ENCODE measurements at regions not wholly inside any gene's neighbourhood (a gene's known extent, or its start where the extent isn't known, plus 50 kb on each side); places are given as distances from the start of the nearest gene placed in this dataset.
"Not testable (repeated sequence)": the region's sequence is repeated elsewhere in the genome, so short reads cannot be mapped to it uniquely, and the experiment has no call there.

DNA sequence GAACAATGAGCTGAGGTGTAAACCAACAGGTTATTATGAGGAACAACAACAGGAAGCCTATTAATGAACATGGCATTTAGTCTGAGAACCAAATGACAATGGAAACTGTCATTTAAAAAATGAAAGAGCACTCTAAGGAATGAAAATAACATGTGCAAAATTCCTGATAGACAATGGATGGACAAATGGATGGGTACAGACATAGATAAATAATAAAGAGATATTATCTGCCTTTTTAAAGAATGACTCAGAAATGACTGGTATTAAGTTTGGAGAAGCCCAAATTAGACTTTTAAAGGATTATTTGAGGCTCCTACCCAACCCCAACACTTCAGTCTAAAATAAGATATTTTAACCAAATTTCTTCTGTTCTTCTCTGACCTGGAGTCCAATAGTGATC, 650.5 kb upstream of the ZNF385D start:
- no peak for DNase-seq

DNA sequence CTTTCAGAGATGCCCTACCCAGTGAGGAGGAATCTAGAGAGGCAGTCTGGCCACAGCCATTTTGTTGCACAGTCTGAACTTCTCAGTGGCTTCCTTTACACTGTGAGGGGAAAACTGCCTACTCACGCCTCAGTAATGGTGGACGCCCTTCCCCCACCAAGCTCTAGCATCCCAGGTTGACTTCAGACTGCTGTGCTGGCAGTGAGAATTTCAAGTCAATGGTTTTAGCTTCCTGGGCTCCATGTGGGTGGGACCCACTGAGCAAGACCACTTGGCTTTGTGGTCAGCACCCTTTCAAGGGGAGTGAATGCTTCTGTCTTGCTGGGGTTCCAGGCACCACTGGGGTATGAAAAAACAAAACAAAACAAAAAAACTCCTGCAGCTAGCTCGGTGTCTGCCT, 663.2 kb upstream of the ZNF385D start:
- Histone ChIP-seq H3K9me3 (ENCODE audit: control insufficient read depth, insufficient read depth, low read length) (peaks cover 12% of the 10 kb centered on the region), H3K27me3 (ENCODE audit: control insufficient read depth, insufficient read depth, low read length) (no peaks in the 10 kb centered on the region), H3K27ac (ENCODE audit: low read length) (no peak overlapping the region), H3K36me3 (ENCODE audit: control insufficient read depth, insufficient read depth, low read length) (no peaks in the 10 kb centered on the region), H3K4me3 (ENCODE audit: low read length) (no peak overlapping the region), H3K4me1 (ENCODE audit: control insufficient read depth, insufficient read depth, low read length) (no peaks in the 10 kb centered on the region)
- DNase-seq: no peak
- Mint-ChIP-seq H3K4me1 (no peaks in the 10 kb centered on the region), H3K9me3 (peaks cover 15 to 20% of the 10 kb centered on the region in 2 donors), H3K27me3 (ENCODE audit: low read depth in 2 of 2) (no peaks in the 10 kb centered on the region), H3K27ac (no peak overlapping the region), H3K36me3 (peaks cover 14% of the 10 kb centered on the region), H3K4me3 (no peak overlapping the region)
- intact Hi-C loops (cut with micrococcal nuclease): no loop called here
- TF ChIP-seq, protein P1, sequence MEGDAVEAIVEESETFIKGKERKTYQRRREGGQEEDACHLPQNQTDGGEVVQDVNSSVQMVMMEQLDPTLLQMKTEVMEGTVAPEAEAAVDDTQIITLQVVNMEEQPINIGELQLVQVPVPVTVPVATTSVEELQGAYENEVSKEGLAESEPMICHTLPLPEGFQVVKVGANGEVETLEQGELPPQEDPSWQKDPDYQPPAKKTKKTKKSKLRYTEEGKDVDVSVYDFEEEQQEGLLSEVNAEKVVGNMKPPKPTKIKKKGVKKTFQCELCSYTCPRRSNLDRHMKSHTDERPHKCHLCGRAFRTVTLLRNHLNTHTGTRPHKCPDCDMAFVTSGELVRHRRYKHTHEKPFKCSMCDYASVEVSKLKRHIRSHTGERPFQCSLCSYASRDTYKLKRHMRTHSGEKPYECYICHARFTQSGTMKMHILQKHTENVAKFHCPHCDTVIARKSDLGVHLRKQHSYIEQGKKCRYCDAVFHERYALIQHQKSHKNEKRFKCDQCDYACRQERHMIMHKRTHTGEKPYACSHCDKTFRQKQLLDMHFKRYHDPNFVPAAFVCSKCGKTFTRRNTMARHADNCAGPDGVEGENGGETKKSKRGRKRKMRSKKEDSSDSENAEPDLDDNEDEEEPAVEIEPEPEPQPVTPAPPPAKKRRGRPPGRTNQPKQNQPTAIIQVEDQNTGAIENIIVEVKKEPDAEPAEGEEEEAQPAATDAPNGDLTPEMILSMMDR (IDR thresholded peaks at IDR 0.05): no peak
- ATAC-seq: no peak
- WGBS (ENCODE audit: insufficient coverage): 83% methylated on average over 3 of the region's 3 CpGs

More for the DNA sequence above, 650.5 kb upstream of the ZNF385D start:
- H3K4me3 Mint-ChIP-seq: no peak overlapping the region
- Histone ChIP-seq H3K27me3 (ENCODE audit: control insufficient read depth, insufficient read depth, low read length) (no peaks in the 10 kb centered on the region), H3K27ac (ENCODE audit: low read length) (no peak overlapping the region), H3K4me3 (ENCODE audit: low read length) (no peak overlapping the region), H3K9me3 (ENCODE audit: control insufficient read depth, insufficient read depth, low read length) (no peaks in the 10 kb centered on the region), H3K36me3 (ENCODE audit: control insufficient read depth, insufficient read depth, low read length) (no peaks in the 10 kb centered on the region), H3K4me1 (ENCODE audit: control insufficient read depth, insufficient read depth, low read length) (no peaks in the 10 kb centered on the region)
- ATAC-seq: no peak
- H3K27me3 Mint-ChIP-seq (ENCODE audit: low read depth in 2 of 2): no peaks in the 10 kb centered on the region
- no peaks in the 10 kb centered on the region for H3K36me3 Mint-ChIP-seq
- intact Hi-C loops (cut with micrococcal nuclease): no loop called here
- no peak overlapping the region for H3K27ac Mint-ChIP-seq
- H3K9me3 Mint-ChIP-seq: peaks cover 6 to 18% of the 10 kb centered on the region in 2 donors
- H3K4me1 Mint-ChIP-seq: no peaks in the 10 kb centered on the region
- TF ChIP-seq, protein P1 (IDR thresholded peaks at IDR 0.05): no peak

DNA sequence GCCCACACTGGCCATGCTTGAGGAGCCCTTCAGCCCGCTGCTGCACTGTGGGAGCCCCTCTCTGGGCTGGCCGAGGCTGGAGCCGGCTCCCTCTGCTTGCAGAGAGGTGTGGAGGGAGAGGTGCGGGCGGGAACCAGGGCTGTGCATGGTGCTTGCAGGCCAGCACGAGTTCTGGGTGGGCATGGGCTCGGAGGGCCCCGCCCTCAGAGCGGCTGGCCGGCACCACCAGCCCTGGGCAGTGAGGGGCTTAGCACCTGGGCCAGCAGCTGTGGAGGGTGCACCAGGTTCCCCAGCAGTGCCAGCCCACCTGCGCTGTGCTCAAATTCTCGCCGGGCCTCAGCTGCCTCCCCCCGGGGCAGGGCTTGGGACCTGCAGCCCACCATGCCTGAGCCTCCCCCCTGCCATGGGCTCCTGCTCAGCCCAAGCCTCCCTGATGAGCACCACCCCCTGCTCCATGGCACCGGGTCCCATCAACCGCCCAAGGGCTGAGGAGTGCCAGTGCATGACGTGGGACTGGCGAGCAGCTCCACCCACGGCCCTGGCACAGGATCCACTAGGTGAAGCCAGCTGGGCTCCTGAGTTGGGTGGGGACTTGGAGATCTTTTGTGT, 665.9 kb upstream of the ZNF385D start:
- ATAC-seq; H3K27ac Mint-ChIP-seq; H3K9me3 Mint-ChIP-seq; intact Hi-C loops (cut with micrococcal nuclease); H3K36me3 ChIP-seq (ENCODE audit: control insufficient read depth, insufficient read depth, low read length); H3K4me3 Mint-ChIP-seq; H3K27me3 ChIP-seq (ENCODE audit: control insufficient read depth, insufficient read depth, low read length); H3K4me3 ChIP-seq (ENCODE audit: low read length); H3K27ac ChIP-seq (ENCODE audit: low read length); H3K4me1 ChIP-seq (ENCODE audit: control insufficient read depth, insufficient read depth, low read length); H3K4me1 Mint-ChIP-seq; DNase-seq; H3K27me3 Mint-ChIP-seq (ENCODE audit: low read depth in 2 of 2); H3K36me3 Mint-ChIP-seq: not testable (repeated sequence)
- 93% methylated on average over 19 of the region's 19 CpGs for WGBS (ENCODE audit: insufficient coverage)
- peaks cover 12% of the 10 kb centered on the region for H3K9me3 ChIP-seq (ENCODE audit: control insufficient read depth, insufficient read depth, low read length)

DNA sequence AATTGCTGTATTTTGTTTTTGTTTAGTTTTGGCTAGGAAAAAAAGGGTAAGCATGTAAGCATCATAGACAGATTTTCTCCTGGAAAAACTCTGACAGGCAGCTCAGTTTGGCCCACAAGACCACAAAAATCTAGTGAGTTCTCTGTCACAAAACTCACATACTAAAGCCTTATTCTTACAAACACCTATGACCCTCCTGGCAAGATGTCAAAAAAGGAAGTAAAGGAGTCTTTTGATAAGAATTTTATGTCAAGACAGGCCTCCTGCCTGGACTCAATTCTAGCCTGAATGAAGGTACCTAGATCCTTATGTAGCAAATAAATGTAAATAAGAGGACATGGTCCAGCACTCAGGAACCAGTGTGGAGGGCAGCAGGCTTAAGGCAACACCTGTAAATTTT, 668.3 kb upstream of the ZNF385D start:
- Histone ChIP-seq H3K27ac (ENCODE audit: low read length) (no peak overlapping the region), H3K36me3 (ENCODE audit: control insufficient read depth, insufficient read depth, low read length) (no peaks in the 10 kb centered on the region), H3K4me1 (ENCODE audit: control insufficient read depth, insufficient read depth, low read length) (no peaks in the 10 kb centered on the region), H3K27me3 (ENCODE audit: control insufficient read depth, insufficient read depth, low read length) (no peaks in the 10 kb centered on the region), H3K9me3 (ENCODE audit: control insufficient read depth, insufficient read depth, low read length) (peaks cover 6% of the 10 kb centered on the region), H3K4me3 (ENCODE audit: low read length) (no peak overlapping the region)
- no peak for ATAC-seq
- no peak overlapping the region for H3K4me3 Mint-ChIP-seq
- H3K9me3 Mint-ChIP-seq: peaks cover 8 to 9% of the 10 kb centered on the region in 2 donors
- no peaks in the 10 kb centered on the region for H3K4me1 Mint-ChIP-seq
- H3K36me3 Mint-ChIP-seq: no peaks in the 10 kb centered on the region
- DNase-seq: no peak
- intact Hi-C loops (cut with micrococcal nuclease): no loop called here
- H3K27ac Mint-ChIP-seq: no peak overlapping the region
- no peaks in the 10 kb centered on the region for H3K27me3 Mint-ChIP-seq (ENCODE audit: low read depth in 2 of 2)
- TF ChIP-seq, protein P1 (IDR thresholded peaks at IDR 0.05): no peak
